GM23338 (cell line): ENCODE measurements at regions not wholly inside any gene's neighbourhood (a gene's known extent, or its start where the extent isn't known, plus 50 kb on each side); places are given as distances from the start of the nearest gene placed in this dataset.
A peak's percentile ranks its signal among the peaks of the same experiment; 100 is the strongest.

Experiments
- ATAC-seq: fragments of 200-7000 bp; cut with Tn5 transposase; 3 replicates; pipeline ENCODE4 v1.9.1; 2020
- DNase-seq: peaks from one replicate; pipeline ENCODE4 v3.0.0-alpha.2; 2015; ENCODE audit warnings: low spot score
- H2AFZ ChIP-seq: fragments of 200-600 bp; sonication (generic); 2 replicates; pipeline ENCODE4 v1.8.0; 2016; ENCODE audit warnings: antibody characterized with exemption, mild to moderate bottlenecking, moderate library complexity
- H3F3A ChIP-seq: fragments of 200-600 bp; sonication (generic); replicated peaks from 2 replicates; pipeline ENCODE4 v1.8.0; 2017; ENCODE audit warnings: antibody characterized with exemption, mixed run types, low read depth
- H3K27ac ChIP-seq: fragments of 200-600 bp; sonication (generic); 2 replicates; pipeline ENCODE4 v1.6.1; 2016; ENCODE audit warnings: low read depth
- H3K27me3 ChIP-seq: fragments of 200-600 bp; sonication (generic); 2 replicates; pipeline ENCODE4 v1.8.0; 2016; ENCODE audit warnings: mild to moderate bottlenecking, mixed run types, moderate library complexity; ENCODE audit not compliant: insufficient read depth
- H3K36me3 ChIP-seq: fragments of 200-600 bp; sonication (generic); 2 replicates; pipeline ENCODE4 v1.8.0; 2016; ENCODE audit warnings: mild to moderate bottlenecking; ENCODE audit not compliant: insufficient read depth
- H3K4me1 ChIP-seq: fragments of 200-600 bp; sonication (generic); 2 replicates; pipeline ENCODE4 v1.8.0; 2016; ENCODE audit warnings: mild to moderate bottlenecking, moderate library complexity; ENCODE audit not compliant: insufficient read depth
- H3K4me2 ChIP-seq: fragments of 200-600 bp; sonication (generic); 2 replicates; pipeline ENCODE4 v1.7.1; 2017; ENCODE audit warnings: mixed run types
- H3K4me3 ChIP-seq: fragments of 200-600 bp; sonication (generic); 2 replicates; pipeline ENCODE4 v1.6.1; 2016; ENCODE audit warnings: mixed run types
- H3K79me2 ChIP-seq: fragments of 200-600 bp; sonication (generic); replicated peaks from 2 replicates; pipeline ENCODE4 v1.8.0; 2017; ENCODE audit warnings: mild to moderate bottlenecking; ENCODE audit not compliant: insufficient read depth
- H3K9me2 ChIP-seq: fragments of 200-600 bp; sonication (generic); 2 replicates; pipeline ENCODE4 v1.8.0; 2017; ENCODE audit not compliant: insufficient read depth
- H4K20me1 ChIP-seq: fragments of 200-600 bp; sonication (generic); replicated peaks from 2 replicates; pipeline ENCODE4 v1.8.0; 2017; ENCODE audit warnings: mild to moderate bottlenecking; ENCODE audit not compliant: insufficient read depth
- H3K27ac Mint-ChIP-seq: 2 replicates; pipeline ENCODE4 v1.8.0; 2020; ENCODE audit warnings: inconsistent platforms, mild to moderate bottlenecking, moderate library complexity, mixed read lengths
- H3K27me3 Mint-ChIP-seq: 3 replicates; pipeline ENCODE4 v1.8.0; 2022; ENCODE audit warnings: low read depth, mild to moderate bottlenecking, moderate library complexity, mixed read lengths, inconsistent platforms; ENCODE audit not compliant: insufficient read depth, poor library complexity
- H3K36me3 Mint-ChIP-seq: 3 replicates; pipeline ENCODE4 v1.8.0; 2021; ENCODE audit warnings: low read depth, mild to moderate bottlenecking, inconsistent platforms, moderate library complexity, mixed read lengths
- H3K4me1 Mint-ChIP-seq: 3 replicates; pipeline ENCODE4 v1.8.0; 2020; ENCODE audit warnings: mild to moderate bottlenecking, inconsistent platforms, mixed read lengths
- H3K4me3 Mint-ChIP-seq: 3 replicates; pipeline ENCODE4 v1.8.0; 2021; ENCODE audit warnings: moderate library complexity, mild to moderate bottlenecking, inconsistent platforms, mixed read lengths
- H3K9me3 Mint-ChIP-seq: 3 replicates; pipeline ENCODE4 v1.8.0; 2020; ENCODE audit warnings: moderate library complexity, mild to moderate bottlenecking, inconsistent platforms, mixed read lengths
- CREB1 ChIP-seq: fragments of 250-450 bp; sonication (Bioruptor Pico); IDR thresholded peaks from 2 replicates; pipeline ENCODE4 v1.5.0; 2020; ENCODE audit warnings: low read depth, mild to moderate bottlenecking, moderate library complexity
- CTCF ChIP-seq, 2 experiments: fragments of 200-600 bp in 1 of 2; sonication (generic) in 1 of 2; conservative IDR thresholded peaks; 2 replicates each; pipeline versions ENCODE4 v1.5.1 to v1.6.1; 2016 to 2017; ENCODE audit warnings: antibody characterized with exemption in 2 of 2, low read depth in 2 of 2, mild to moderate bottlenecking in 2 of 2, moderate library complexity in 1 of 2
- ETS1 ChIP-seq: IDR thresholded peaks from 2 replicates; pipeline ENCODE4 v1.6.1; 2016; ENCODE audit warnings: antibody characterized with exemption
- EZH2 ChIP-seq: fragments of 200-600 bp; sonication (generic); IDR thresholded peaks from one replicate; pipeline ENCODE4 v1.8.0; 2017; ENCODE audit warnings: antibody characterized with exemption, mild to moderate bottlenecking, low read depth; ENCODE audit not compliant: unreplicated experiment
- EZH2phosphoT487 ChIP-seq: fragments of 200-600 bp; sonication (generic); IDR thresholded peaks from one replicate; pipeline ENCODE4 v1.8.1; 2018; ENCODE audit warnings: antibody characterized with exemption; ENCODE audit not compliant: unreplicated experiment
- JUNB ChIP-seq: IDR thresholded peaks from one replicate; pipeline ENCODE4 v1.6.1; 2016; ENCODE audit warnings: antibody characterized with exemption; ENCODE audit not compliant: unreplicated experiment
- NANOG ChIP-seq: IDR thresholded peaks from 2 replicates; pipeline ENCODE4 v1.6.1; 2016; ENCODE audit warnings: antibody characterized with exemption, borderline replicate concordance
- POLR2AphosphoS5 ChIP-seq: IDR thresholded peaks from 2 replicates; pipeline ENCODE4 v1.6.1; 2016; ENCODE audit warnings: antibody characterized with exemption, low read depth
- STAT1 ChIP-seq: IDR thresholded peaks from one replicate; pipeline ENCODE4 v1.6.1; 2016; ENCODE audit warnings: antibody characterized with exemption; ENCODE audit not compliant: unreplicated experiment
- ZNF114 ChIP-seq: fragments of 250-450 bp; sonication (Bioruptor Pico); IDR thresholded peaks from 2 replicates; pipeline ENCODE4 v1.5.0; 2020; ENCODE audit warnings: mild to moderate bottlenecking, moderate library complexity
- ZNF331 ChIP-seq: fragments of 250-450 bp; sonication (Bioruptor Pico); IDR thresholded peaks from 2 replicates; pipeline ENCODE4 v1.5.0; 2020; ENCODE audit warnings: low read depth, mild to moderate bottlenecking, moderate library complexity
- TF ChIP-seq, protein P1 (sequence below): fragments of 250-450 bp; sonication (Bioruptor Pico); IDR thresholded peaks from 2 replicates; pipeline ENCODE4 v1.5.0; 2020; ENCODE audit warnings: mild to moderate bottlenecking, moderate library complexity
- TF ChIP-seq, protein P2 (sequence below): IDR thresholded peaks from one replicate; pipeline ENCODE4 v1.6.1; 2018; ENCODE audit warnings: antibody characterized with exemption; ENCODE audit not compliant: unreplicated experiment

DNA sequence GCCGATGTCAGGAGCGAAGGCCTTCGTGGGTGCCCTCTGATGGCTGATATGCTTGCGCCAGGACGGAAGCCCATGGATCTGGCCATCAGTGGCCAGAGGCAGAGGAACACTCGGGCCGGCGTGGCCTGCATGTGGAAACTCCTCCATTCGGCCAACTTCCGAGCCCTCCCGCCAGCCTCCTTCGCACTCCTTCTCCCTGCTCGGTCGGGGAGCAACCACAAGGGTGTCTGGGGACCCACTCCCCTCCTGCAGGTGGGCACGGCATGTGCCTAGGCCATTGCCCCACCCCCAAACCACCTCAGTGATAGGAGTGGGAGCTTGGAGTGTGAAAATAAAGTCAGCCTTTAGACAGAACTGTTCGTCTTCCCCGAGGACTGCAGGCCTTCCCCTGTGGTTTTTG, 231.3 kb downstream of the BCL11B start:
- H3K36me3 ChIP-seq: no peaks in the 10 kb centered on the region
- no peak for ATAC-seq
- no peak overlapping the region for H3K27ac ChIP-seq
- no peak for TF ChIP-seq ZNF331
- no peak for TF ChIP-seq JUNB
- no peak for TF ChIP-seq ZNF114 (CRISPR knock-in tag)
- no peak for TF ChIP-seq EZH2phosphoT487
- TF ChIP-seq NANOG: no peak
- TF ChIP-seq, protein P1, sequence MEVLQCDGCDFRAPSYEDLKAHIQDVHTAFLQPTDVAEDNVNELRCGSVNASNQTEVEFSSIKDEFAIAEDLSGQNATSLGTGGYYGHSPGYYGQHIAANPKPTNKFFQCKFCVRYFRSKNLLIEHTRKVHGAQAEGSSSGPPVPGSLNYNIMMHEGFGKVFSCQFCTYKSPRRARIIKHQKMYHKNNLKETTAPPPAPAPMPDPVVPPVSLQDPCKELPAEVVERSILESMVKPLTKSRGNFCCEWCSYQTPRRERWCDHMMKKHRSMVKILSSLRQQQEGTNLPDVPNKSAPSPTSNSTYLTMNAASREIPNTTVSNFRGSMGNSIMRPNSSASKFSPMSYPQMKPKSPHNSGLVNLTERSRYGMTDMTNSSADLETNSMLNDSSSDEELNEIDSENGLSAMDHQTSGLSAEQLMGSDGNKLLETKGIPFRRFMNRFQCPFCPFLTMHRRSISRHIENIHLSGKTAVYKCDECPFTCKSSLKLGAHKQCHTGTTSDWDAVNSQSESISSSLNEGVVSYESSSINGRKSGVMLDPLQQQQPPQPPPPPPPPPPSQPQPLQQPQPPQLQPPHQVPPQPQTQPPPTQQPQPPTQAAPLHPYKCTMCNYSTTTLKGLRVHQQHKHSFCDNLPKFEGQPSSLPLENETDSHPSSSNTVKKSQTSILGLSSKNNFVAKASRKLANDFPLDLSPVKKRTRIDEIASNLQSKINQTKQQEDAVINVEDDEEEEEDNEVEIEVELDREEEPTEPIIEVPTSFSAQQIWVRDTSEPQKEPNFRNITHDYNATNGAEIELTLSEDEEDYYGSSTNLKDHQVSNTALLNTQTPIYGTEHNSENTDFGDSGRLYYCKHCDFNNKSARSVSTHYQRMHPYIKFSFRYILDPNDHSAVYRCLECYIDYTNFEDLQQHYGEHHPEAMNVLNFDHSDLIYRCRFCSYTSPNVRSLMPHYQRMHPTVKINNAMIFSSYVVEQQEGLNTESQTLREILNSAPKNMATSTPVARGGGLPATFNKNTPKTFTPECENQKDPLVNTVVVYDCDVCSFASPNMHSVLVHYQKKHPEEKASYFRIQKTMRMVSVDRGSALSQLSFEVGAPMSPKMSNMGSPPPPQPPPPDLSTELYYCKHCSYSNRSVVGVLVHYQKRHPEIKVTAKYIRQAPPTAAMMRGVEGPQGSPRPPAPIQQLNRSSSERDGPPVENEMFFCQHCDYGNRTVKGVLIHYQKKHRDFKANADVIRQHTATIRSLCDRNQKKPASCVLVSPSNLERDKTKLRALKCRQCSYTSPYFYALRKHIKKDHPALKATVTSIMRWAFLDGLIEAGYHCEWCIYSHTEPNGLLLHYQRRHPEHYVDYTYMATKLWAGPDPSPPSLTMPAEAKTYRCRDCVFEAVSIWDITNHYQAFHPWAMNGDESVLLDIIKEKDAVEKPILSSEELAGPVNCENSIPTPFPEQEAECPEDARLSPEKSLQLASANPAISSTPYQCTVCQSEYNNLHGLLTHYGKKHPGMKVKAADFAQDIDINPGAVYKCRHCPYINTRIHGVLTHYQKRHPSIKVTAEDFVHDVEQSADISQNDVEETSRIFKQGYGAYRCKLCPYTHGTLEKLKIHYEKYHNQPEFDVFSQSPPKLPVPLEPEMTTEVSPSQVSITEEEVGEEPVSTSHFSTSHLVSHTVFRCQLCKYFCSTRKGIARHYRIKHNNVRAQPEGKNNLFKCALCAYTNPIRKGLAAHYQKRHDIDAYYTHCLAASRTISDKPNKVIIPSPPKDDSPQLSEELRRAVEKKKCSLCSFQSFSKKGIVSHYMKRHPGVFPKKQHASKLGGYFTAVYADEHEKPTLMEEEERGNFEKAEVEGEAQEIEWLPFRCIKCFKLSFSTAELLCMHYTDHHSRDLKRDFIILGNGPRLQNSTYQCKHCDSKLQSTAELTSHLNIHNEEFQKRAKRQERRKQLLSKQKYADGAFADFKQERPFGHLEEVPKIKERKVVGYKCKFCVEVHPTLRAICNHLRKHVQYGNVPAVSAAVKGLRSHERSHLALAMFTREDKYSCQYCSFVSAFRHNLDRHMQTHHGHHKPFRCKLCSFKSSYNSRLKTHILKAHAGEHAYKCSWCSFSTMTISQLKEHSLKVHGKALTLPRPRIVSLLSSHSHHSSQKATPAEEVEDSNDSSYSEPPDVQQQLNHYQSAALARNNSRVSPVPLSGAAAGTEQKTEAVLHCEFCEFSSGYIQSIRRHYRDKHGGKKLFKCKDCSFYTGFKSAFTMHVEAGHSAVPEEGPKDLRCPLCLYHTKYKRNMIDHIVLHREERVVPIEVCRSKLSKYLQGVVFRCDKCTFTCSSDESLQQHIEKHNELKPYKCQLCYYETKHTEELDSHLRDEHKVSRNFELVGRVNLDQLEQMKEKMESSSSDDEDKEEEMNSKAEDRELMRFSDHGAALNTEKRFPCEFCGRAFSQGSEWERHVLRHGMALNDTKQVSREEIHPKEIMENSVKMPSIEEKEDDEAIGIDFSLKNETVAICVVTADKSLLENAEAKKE (CRISPR knock-in tag): no peak
- no peak for TF ChIP-seq EZH2
- TF ChIP-seq POLR2AphosphoS5: no peak
- no peak for TF ChIP-seq CREB1 (CRISPR knock-in tag)
- no peak for TF ChIP-seq STAT1
- TF ChIP-seq ETS1: no peak
- TF ChIP-seq, protein P2, sequence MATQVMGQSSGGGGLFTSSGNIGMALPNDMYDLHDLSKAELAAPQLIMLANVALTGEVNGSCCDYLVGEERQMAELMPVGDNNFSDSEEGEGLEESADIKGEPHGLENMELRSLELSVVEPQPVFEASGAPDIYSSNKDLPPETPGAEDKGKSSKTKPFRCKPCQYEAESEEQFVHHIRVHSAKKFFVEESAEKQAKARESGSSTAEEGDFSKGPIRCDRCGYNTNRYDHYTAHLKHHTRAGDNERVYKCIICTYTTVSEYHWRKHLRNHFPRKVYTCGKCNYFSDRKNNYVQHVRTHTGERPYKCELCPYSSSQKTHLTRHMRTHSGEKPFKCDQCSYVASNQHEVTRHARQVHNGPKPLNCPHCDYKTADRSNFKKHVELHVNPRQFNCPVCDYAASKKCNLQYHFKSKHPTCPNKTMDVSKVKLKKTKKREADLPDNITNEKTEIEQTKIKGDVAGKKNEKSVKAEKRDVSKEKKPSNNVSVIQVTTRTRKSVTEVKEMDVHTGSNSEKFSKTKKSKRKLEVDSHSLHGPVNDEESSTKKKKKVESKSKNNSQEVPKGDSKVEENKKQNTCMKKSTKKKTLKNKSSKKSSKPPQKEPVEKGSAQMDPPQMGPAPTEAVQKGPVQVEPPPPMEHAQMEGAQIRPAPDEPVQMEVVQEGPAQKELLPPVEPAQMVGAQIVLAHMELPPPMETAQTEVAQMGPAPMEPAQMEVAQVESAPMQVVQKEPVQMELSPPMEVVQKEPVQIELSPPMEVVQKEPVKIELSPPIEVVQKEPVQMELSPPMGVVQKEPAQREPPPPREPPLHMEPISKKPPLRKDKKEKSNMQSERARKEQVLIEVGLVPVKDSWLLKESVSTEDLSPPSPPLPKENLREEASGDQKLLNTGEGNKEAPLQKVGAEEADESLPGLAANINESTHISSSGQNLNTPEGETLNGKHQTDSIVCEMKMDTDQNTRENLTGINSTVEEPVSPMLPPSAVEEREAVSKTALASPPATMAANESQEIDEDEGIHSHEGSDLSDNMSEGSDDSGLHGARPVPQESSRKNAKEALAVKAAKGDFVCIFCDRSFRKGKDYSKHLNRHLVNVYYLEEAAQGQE: no peak
- TF ChIP-seq CTCF (conservative IDR thresholded peaks at IDR 0.05; ENCODE audit: low read depth in 2 of 2): no peak
- 0 out of 2 replicates have a peak, but pooled peaks cover 4% of the 10 kb centered on the region for H3F3A ChIP-seq
- H3K4me1 ChIP-seq: 0 out of 2 replicates have a peak, but pooled peaks cover 3% of the 10 kb centered on the region
- Mint-ChIP-seq H3K9me3 (peaks cover 3% of the 10 kb centered on the region; the same call in 2 of the 3 replicates), H3K4me3 (no peak overlapping the region), H3K27me3 (peaks cover 9% of the 10 kb centered on the region), H3K27ac (no peak overlapping the region), H3K36me3 (no peaks in the 10 kb centered on the region; the same call in 2 of the 3 replicates), H3K4me1 (peaks cover 13% of the 10 kb centered on the region)
- no peaks in the 10 kb centered on the region for H4K20me1 ChIP-seq
- H3K79me2 ChIP-seq: no peaks in the 10 kb centered on the region
- no peak overlapping the region for H3K4me2 ChIP-seq
- H3K9me2 ChIP-seq: no peaks in the 10 kb centered on the region
- DNase-seq: no peak
- H3K27me3 ChIP-seq: no peaks in the 10 kb centered on the region
- no peak overlapping the region for H3K4me3 ChIP-seq
- H2AFZ ChIP-seq: peak overlapping the region; percentile 86; the same call in 1 of the 2 replicates
